ENCODE measurements at regions not wholly inside any gene's neighbourhood (a gene's known extent, or its start where the extent isn't known, plus 50 kb on each side); places are given as distances from the start of the nearest gene placed in this dataset.
"Not testable (repeated sequence)": the region's sequence is repeated elsewhere in the genome, so short reads cannot be mapped to it uniquely, and the experiment has no call there.

DNA sequence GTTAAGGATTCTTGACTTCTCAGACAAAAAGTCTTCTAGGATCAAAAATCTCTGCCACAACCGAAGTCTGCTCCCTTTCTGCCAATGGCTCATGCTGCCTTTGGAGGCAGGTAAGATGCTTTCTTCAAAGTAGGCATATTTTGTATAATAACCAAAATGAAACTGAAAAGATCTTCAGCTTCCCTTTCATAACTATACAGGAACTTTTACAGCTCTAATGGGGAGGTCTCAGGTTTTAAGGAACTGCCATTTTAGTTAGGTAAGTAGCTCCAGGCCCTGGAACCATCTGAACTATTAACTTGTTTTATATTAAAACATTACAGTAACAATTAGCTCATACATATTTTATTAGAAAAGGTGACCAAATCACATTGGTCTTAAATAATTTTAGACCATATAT lies 110.9 kb upstream of the FREM1 start:
- Histone ChIP-seq H3K36me3 (ENCODE audit: control insufficient read depth, insufficient read depth, low read length) (no peaks in the 10 kb centered on the region), H3K9me3 (ENCODE audit: control insufficient read depth, low read length) (no peaks in the 10 kb centered on the region), H3K4me3 (ENCODE audit: low read length) (no peak overlapping the region), H3K9ac (ENCODE audit: low read length) (no peak overlapping the region), H3K27me3 (ENCODE audit: control insufficient read depth, insufficient read depth, low read length) (no peaks in the 10 kb centered on the region), H3K4me1 (ENCODE audit: control insufficient read depth, insufficient read depth, low read length) (no peaks in the 10 kb centered on the region)

DNA sequence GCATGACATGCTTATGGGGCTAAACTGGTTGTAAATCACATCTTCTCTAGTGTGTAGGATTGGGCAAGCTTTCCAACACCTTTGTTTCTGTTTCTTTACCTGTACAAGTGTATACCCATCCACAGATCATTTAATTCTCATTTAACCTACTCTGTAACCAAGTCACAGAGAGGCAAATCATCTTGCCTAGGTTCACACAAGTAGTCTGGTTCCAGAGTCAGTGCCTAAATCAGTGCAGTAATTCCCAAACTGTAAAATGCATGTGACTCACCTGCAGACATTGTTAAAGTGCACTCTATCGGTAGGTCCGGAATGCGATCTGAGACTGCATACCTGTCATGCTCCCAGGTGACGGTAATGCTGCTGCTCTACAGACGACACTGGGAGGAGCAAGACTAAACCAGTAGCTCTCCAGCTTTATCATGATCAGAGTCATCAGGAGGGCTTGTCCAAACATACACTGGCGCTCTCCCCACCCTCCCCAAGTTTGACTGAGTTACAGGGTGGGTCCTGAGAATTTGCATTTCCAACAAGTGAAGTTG lies 107.9 kb upstream of the FREM1 start:
- H3K4me1 ChIP-seq (ENCODE audit: control insufficient read depth, insufficient read depth, low read length) = no peaks in the 10 kb centered on the region
- H3K4me3 ChIP-seq (ENCODE audit: low read length) = no peak overlapping the region
- H3K27me3 ChIP-seq (ENCODE audit: control insufficient read depth, insufficient read depth, low read length) = no peaks in the 10 kb centered on the region
- H3K9me3 ChIP-seq (ENCODE audit: control insufficient read depth, low read length) = no peaks in the 10 kb centered on the region
- H3K9ac ChIP-seq (ENCODE audit: low read length) = no peak overlapping the region
- H3K36me3 ChIP-seq (ENCODE audit: control insufficient read depth, insufficient read depth, low read length) = no peaks in the 10 kb centered on the region

DNA sequence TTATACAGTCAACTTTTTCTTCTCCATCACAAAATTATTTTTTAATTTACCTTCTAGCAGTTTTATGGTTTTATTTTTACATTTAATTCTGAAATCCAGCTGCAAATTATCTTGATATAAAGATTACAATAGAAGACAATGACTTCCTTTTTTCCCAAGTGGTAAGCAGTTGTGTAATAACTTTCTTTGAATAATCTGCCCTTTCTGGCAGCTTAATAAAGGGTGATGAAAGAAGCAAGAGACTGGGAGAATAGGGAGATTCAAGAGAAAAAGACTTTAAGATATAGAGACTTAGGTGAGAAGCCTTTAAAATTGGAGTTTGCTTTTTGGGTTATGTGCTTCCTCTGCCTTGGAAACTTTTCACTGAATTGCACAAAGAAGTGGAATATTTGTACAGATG lies 100.4 kb upstream of the FREM1 start:
- H3K9ac ChIP-seq (ENCODE audit: low read length) = no peak overlapping the region
- H3K9me3 ChIP-seq (ENCODE audit: control insufficient read depth, low read length) = no peaks in the 10 kb centered on the region
- no peaks in the 10 kb centered on the region for H3K36me3 ChIP-seq (ENCODE audit: control insufficient read depth, insufficient read depth, low read length)
- no peak overlapping the region for H3K4me3 ChIP-seq (ENCODE audit: low read length)
- no peaks in the 10 kb centered on the region for H3K27me3 ChIP-seq (ENCODE audit: control insufficient read depth, insufficient read depth, low read length)
- no peaks in the 10 kb centered on the region for H3K4me1 ChIP-seq (ENCODE audit: control insufficient read depth, insufficient read depth, low read length)

DNA sequence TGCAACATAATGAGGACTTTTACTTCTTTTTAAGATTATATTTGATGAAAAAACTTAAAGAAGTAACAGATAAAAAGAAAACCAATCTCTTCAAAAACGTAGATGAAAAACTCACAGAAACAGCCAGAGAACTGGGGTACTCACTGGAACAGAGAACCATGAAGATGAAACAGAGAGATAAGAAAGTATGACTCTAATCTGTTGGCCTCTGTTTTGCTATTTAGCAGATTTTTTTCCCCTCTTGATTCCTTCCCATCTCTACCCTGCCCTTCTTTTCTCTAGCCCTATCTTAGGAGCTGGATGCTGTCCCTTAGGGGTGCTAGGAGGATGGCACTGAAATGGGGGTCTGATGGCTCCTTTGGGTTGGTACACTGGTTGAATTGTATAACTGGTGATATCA lies 97.5 kb upstream of the FREM1 start:
- Histone ChIP-seq H3K36me3 (ENCODE audit: control insufficient read depth, insufficient read depth, low read length) (no peaks in the 10 kb centered on the region), H3K9ac (ENCODE audit: low read length) (no peak overlapping the region), H3K27me3 (ENCODE audit: control insufficient read depth, insufficient read depth, low read length) (no peaks in the 10 kb centered on the region), H3K9me3 (ENCODE audit: control insufficient read depth, low read length) (no peaks in the 10 kb centered on the region), H3K4me3 (ENCODE audit: low read length) (no peak overlapping the region), H3K4me1 (ENCODE audit: control insufficient read depth, insufficient read depth, low read length) (no peaks in the 10 kb centered on the region)

DNA sequence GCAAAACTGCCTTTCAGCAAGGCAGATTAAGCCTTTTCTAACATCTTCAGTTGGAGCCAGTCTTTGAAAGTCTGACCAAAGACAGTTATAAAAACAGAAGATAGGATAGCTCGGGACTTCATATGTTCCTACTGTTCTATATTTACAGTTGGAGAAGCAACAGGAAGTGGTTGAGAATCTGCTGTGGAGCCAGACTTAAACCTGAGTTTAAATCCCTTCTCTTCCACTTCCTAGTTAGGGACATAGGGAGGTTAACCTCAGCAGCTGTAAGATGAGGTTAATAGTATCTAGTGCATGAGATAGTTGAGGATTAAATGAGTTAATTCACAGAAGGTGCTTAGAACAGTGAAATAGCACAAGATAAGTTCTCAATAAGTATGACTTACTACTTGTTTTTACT lies 84.5 kb upstream of the FREM1 start:
- H3K9ac ChIP-seq (ENCODE audit: low read length) = no peak overlapping the region
- no peaks in the 10 kb centered on the region for H3K4me1 ChIP-seq (ENCODE audit: control insufficient read depth, insufficient read depth, low read length)
- H3K9me3 ChIP-seq (ENCODE audit: control insufficient read depth, low read length) = no peaks in the 10 kb centered on the region
- H3K27me3 ChIP-seq (ENCODE audit: control insufficient read depth, insufficient read depth, low read length) = no peaks in the 10 kb centered on the region
- H3K36me3 ChIP-seq (ENCODE audit: control insufficient read depth, insufficient read depth, low read length) = no peaks in the 10 kb centered on the region
- H3K4me3 ChIP-seq (ENCODE audit: low read length) = no peak overlapping the region

DNA sequence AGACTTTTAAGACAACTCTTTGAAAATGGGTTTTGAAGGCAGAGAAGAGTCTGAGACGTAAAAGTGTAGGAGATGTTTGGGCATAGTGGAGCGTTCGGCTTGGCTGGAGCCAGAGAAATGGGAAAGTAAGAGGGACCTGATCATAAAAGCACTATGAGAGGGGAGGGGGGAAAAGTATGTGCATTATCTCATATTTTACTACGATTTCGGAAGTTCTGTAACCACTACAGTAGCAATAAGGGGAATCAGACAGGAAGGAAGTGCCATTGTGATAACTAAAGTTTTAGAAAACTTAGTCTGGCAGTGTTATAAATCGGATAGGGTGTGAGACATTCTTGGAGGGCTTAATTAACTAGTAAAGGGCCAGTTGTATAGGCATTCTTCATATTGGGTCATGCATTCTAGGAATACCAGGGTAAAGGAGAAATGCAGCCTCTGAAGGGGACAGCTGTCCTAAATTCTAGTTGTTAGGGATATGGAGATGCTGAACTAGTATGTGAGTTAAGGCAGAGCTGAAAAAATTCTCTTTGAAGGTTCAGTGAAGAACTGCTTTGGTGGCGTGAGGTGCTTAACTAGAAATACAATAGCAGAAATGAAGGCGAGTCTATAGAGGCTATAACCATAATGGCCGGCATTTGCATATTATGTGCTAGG lies 83.8 kb upstream of the FREM1 start:
- no peaks in the 10 kb centered on the region for H3K27me3 ChIP-seq (ENCODE audit: control insufficient read depth, insufficient read depth, low read length)
- no peaks in the 10 kb centered on the region for H3K9me3 ChIP-seq (ENCODE audit: control insufficient read depth, low read length)
- no peaks in the 10 kb centered on the region for H3K36me3 ChIP-seq (ENCODE audit: control insufficient read depth, insufficient read depth, low read length)
- no peak overlapping the region for H3K4me3 ChIP-seq (ENCODE audit: low read length)
- no peak overlapping the region for H3K9ac ChIP-seq (ENCODE audit: low read length)
- H3K4me1 ChIP-seq (ENCODE audit: control insufficient read depth, insufficient read depth, low read length) = no peaks in the 10 kb centered on the region

DNA sequence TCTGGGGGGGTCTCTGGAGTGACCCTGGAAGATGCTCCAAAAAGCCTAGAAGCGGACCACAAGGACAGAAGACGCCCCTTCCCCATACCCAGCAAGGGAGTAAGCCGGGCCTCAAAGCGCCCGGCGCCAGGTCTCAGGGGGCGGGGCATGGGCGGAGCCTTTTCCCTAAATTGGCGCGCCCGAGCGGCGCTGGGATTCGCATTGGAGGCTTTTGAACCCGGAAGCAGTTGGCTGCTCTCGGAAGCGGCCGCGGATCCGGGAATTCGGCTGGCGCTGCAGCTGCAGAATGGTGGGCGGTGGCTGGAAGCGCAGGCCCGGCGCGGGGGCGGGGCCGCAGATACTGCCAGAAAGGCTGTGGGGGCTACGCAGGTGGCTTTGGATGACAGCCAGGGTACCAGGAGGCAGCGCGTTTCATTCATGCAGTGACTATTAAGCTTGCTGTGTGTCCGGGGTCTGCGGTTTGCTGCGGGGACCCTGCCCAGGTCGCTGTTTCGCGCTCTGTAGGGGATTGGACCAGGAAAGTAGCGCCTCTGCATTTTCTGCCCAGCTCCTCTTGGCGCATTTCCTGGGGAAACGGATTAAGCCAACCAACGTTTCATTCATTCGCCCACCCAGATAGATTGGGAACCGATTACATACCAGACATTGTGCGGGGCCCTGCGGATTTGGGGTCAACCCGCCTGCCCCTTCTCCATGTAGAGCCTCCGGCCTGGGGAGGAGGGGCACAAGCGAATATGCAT lies 83.0 kb upstream of the FREM1 start:
- Histone ChIP-seq H3K9me3 (ENCODE audit: control insufficient read depth, low read length) (no peaks in the 10 kb centered on the region), H3K9ac (ENCODE audit: low read length) (peak overlapping the region; percentile 24), H3K4me1 (ENCODE audit: control insufficient read depth, insufficient read depth, low read length) (no peaks in the 10 kb centered on the region), H3K27me3 (ENCODE audit: control insufficient read depth, insufficient read depth, low read length) (no peaks in the 10 kb centered on the region), H3K36me3 (ENCODE audit: control insufficient read depth, insufficient read depth, low read length) (no peaks in the 10 kb centered on the region), H3K4me3 (ENCODE audit: low read length) (peak overlapping the region; percentile 34)

DNA sequence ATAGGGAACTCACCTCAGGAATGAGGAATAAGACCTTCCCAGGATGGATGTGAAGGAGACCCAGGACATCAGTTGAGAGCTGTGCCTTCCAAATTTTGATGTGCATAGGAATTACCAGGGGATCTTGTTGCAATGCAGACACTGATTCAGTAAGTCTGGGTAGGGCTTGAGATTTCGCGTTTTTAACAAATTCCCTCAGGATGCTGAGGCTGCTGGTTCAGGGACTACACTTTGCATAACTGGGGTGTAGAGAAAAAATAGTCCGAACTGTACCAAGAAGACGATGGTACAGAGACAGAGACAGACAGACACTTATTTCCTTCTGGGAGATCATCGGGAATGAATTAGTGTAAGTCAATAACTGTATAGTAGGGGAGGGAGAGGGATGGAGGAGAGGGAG lies 82.3 kb upstream of the FREM1 start:
- Histone ChIP-seq H3K27me3 (ENCODE audit: control insufficient read depth, insufficient read depth, low read length) (no peaks in the 10 kb centered on the region), H3K4me3 (ENCODE audit: low read length) (no peak overlapping the region), H3K4me1 (ENCODE audit: control insufficient read depth, insufficient read depth, low read length) (no peaks in the 10 kb centered on the region), H3K36me3 (ENCODE audit: control insufficient read depth, insufficient read depth, low read length) (no peaks in the 10 kb centered on the region), H3K9me3 (ENCODE audit: control insufficient read depth, low read length) (no peaks in the 10 kb centered on the region), H3K9ac (ENCODE audit: low read length) (no peak overlapping the region)

DNA sequence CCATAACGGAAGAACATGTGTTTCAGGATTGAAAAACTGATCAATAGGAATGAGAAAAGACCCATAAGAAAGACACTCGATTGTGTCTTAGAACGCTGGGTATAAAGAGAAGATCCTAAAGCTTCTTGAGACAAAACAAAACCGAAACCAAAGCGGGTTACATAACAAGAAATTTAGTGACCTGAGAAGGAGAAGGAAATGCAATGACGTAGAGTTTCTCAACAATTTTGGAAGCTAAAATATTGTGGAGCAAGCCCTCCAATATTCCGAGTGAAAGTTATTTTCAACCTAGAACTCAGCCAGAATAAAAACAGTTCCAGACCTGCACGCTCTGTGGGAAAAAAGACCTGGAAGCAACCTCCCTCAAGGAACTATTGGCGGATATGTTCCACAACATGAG lies 81.9 kb upstream of the FREM1 start:
- no peak overlapping the region for H3K9ac ChIP-seq (ENCODE audit: low read length)
- no peaks in the 10 kb centered on the region for H3K36me3 ChIP-seq (ENCODE audit: control insufficient read depth, insufficient read depth, low read length)
- H3K27me3 ChIP-seq (ENCODE audit: control insufficient read depth, insufficient read depth, low read length) = no peaks in the 10 kb centered on the region
- H3K9me3 ChIP-seq (ENCODE audit: control insufficient read depth, low read length) = no peaks in the 10 kb centered on the region
- no peak overlapping the region for H3K4me3 ChIP-seq (ENCODE audit: low read length)
- no peaks in the 10 kb centered on the region for H3K4me1 ChIP-seq (ENCODE audit: control insufficient read depth, insufficient read depth, low read length)

DNA sequence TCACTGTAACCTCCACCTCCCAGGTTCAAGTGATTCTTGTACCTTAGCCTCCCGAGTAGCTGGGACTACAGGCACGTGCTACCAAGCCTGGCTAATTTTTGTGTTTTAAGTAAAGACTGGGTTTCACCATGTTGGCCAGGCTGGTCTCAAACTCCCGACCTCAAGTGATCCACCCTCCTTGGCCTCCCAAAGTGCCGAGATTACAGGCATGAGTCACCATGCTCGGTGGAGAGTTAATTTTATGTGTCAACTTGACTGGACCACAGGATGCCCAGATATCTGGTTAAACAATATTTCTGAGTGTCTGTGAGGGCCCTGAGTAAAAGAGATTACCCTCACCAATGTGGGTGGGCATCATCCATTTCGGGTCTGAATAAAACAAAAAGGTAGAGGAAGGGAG lies 80.4 kb upstream of the FREM1 start:
- not testable (repeated sequence) for H3K9ac ChIP-seq (ENCODE audit: low read length); H3K27me3 ChIP-seq (ENCODE audit: control insufficient read depth, insufficient read depth, low read length); H3K9me3 ChIP-seq (ENCODE audit: control insufficient read depth, low read length); H3K36me3 ChIP-seq (ENCODE audit: control insufficient read depth, insufficient read depth, low read length); H3K4me3 ChIP-seq (ENCODE audit: low read length); H3K4me1 ChIP-seq (ENCODE audit: control insufficient read depth, insufficient read depth, low read length)

DNA sequence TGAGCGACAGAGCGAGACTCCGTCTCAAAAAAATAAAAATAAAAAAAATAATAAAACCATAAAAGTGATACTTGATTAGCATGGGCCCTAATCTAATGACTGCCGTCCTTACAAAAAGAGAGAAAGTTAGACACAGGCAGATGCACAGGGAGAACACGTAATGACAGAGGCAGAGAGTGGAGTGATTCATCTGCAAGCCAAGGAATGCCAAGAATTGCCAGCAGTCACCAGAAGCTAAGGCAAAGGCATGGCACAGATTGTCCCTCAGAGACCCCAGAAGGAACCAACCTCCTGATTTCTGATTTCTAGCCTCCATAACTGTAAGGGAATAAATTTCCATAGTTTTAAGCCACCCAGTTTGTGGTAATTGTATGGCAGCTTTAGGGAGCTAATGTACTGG lies 79.6 kb upstream of the FREM1 start:
- Histone ChIP-seq H3K9ac (ENCODE audit: low read length) (no peak overlapping the region), H3K36me3 (ENCODE audit: control insufficient read depth, insufficient read depth, low read length) (no peaks in the 10 kb centered on the region), H3K4me1 (ENCODE audit: control insufficient read depth, insufficient read depth, low read length) (no peaks in the 10 kb centered on the region), H3K9me3 (ENCODE audit: control insufficient read depth, low read length) (no peaks in the 10 kb centered on the region), H3K4me3 (ENCODE audit: low read length) (no peak overlapping the region), H3K27me3 (ENCODE audit: control insufficient read depth, insufficient read depth, low read length) (no peaks in the 10 kb centered on the region)

DNA sequence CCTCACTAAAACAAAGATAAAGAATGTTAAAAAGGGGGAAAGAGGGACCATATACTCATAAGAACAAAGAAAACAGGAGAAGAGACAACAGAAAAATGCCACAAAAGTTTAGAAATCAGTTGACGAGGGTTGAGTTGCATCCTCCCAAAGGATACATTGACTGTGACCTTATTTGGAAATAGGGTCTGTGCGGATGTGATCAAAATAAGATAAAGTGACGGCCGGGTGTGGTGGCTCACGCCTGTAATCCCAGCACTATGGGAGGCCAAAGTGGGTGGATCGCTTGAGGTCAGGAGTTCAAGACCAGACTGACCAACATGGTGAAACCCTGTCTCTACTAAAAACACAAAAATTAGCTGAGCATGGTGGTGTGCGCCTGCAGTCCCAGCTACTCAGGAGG lies 79.1 kb upstream of the FREM1 start:
- not testable (repeated sequence) for H3K36me3 ChIP-seq (ENCODE audit: control insufficient read depth, insufficient read depth, low read length); H3K9ac ChIP-seq (ENCODE audit: low read length); H3K4me1 ChIP-seq (ENCODE audit: control insufficient read depth, insufficient read depth, low read length); H3K27me3 ChIP-seq (ENCODE audit: control insufficient read depth, insufficient read depth, low read length); H3K4me3 ChIP-seq (ENCODE audit: low read length); H3K9me3 ChIP-seq (ENCODE audit: control insufficient read depth, low read length)

All from mucosa of stomach (tissue), 1 donor.